CD4-positive, alpha-beta T cell (primary cell): ENCODE measurements at regions not wholly inside any gene's neighbourhood (a gene's known extent, or its start where the extent isn't known, plus 50 kb on each side); places are given as distances from the start of the nearest gene placed in this dataset.

Experiments
- ATAC-seq: fragments of 200-7000 bp; cut with Tn5 transposase; one replicate; pipeline ENCODE4 v1.10.0; 2022; ENCODE audit warnings: mild to moderate bottlenecking; ENCODE audit not compliant: poor library complexity
- CTCF ChIA-PET: fragments of 350-600 bp; sonication (Branson Sonifier 250); formaldehyde crosslinking; loops from one replicate; lab custom pipeline; 2021; ENCODE audit warnings: antibody characterized with exemption, inconsistent platforms; lab: Charles Lee
- POLR2A ChIA-PET: fragments of 350-600 bp; sonication (Branson Sonifier 250); formaldehyde crosslinking; loops from one replicate; lab custom pipeline; 2021; ENCODE audit warnings: antibody characterized with exemption, inconsistent platforms; lab: Charles Lee
- DNase-seq, 14 experiments: peaks; one replicate each; pipeline ENCODE4 v3.0.0-alpha.2; 2013 to 2020; ENCODE audit warnings: mixed read lengths in 2 of 14
- H3K27ac ChIP-seq, 2 donors: one replicate each; pipeline versions ENCODE4 v1.5.1 to v1.7.0; 2013; ENCODE audit warnings: low read length in 2 of 2, low read depth in 1 of 2, mild to moderate bottlenecking in 1 of 2
- H3K27me3 ChIP-seq, 2 experiments: 1 replicate in 1 of 2; 2 replicates in 1 of 2; pipeline versions ENCODE4 v1.6.1 to v1.7.0; 2013; ENCODE audit warnings: low read length in 2 of 2, control low read depth in 1 of 2, mild to moderate bottlenecking in 1 of 2, moderate library complexity in 1 of 2; ENCODE audit not compliant: insufficient read depth in 2 of 2, control insufficient read depth in 1 of 2
- H3K36me3 ChIP-seq: one replicate; pipeline ENCODE4 v1.6.1; 2013; ENCODE audit warnings: low read length, control low read depth; ENCODE audit not compliant: insufficient read depth
- H3K4me1 ChIP-seq: one replicate; pipeline ENCODE4 v1.6.1; 2013; ENCODE audit warnings: low read length, control low read depth; ENCODE audit not compliant: insufficient read depth
- H3K4me3 ChIP-seq: one replicate; pipeline ENCODE4 v1.5.1; 2013; ENCODE audit warnings: mild to moderate bottlenecking, low read length, moderate library complexity
- H3K9me3 ChIP-seq, 2 experiments: 1 replicate in 1 of 2; 2 replicates in 1 of 2; pipeline versions ENCODE4 v1.6.1 to v1.7.0; 2013; ENCODE audit warnings: low read length in 2 of 2, mild to moderate bottlenecking in 2 of 2, control low read depth in 1 of 2, moderate library complexity in 1 of 2; ENCODE audit not compliant: control insufficient read depth in 1 of 2, insufficient read depth in 1 of 2
- H3K27ac Mint-ChIP-seq: one replicate; pipeline ENCODE4 v1.8.0; 2020; ENCODE audit warnings: mixed read lengths
- H3K27me3 Mint-ChIP-seq: one replicate; pipeline ENCODE4 v1.8.0; 2021; ENCODE audit warnings: mixed read lengths
- H3K36me3 Mint-ChIP-seq: one replicate; pipeline ENCODE4 v1.8.0; 2021; ENCODE audit warnings: low read depth, mixed read lengths
- H3K4me1 Mint-ChIP-seq: one replicate; pipeline ENCODE4 v1.8.0; 2021; ENCODE audit warnings: low read depth, mixed read lengths
- H3K4me3 Mint-ChIP-seq: one replicate; pipeline ENCODE4 v1.8.0; 2020; ENCODE audit warnings: mild to moderate bottlenecking, mixed read lengths
- H3K9me3 Mint-ChIP-seq: one replicate; pipeline ENCODE4 v1.8.0; 2020; ENCODE audit warnings: mixed read lengths
- intact Hi-C, 2 experiments: fragments of 100-400 bp; cut with DNase I in 1 of 2; cut with micrococcal nuclease in 1 of 2; formaldehyde crosslinking; loops; one replicate each; pipeline versions ENCODE4 v1.15.1 to v1.9.0; 2023 to 2025; cut with DNase I, micrococcal nuclease
- TF ChIP-seq, protein P1 (sequence below): fragments of 200-600 bp; IDR thresholded peaks from one replicate; pipeline ENCODE4 v1.8.0; 2022; ENCODE audit warnings: antibody characterized with exemption, mild to moderate bottlenecking

DNA sequence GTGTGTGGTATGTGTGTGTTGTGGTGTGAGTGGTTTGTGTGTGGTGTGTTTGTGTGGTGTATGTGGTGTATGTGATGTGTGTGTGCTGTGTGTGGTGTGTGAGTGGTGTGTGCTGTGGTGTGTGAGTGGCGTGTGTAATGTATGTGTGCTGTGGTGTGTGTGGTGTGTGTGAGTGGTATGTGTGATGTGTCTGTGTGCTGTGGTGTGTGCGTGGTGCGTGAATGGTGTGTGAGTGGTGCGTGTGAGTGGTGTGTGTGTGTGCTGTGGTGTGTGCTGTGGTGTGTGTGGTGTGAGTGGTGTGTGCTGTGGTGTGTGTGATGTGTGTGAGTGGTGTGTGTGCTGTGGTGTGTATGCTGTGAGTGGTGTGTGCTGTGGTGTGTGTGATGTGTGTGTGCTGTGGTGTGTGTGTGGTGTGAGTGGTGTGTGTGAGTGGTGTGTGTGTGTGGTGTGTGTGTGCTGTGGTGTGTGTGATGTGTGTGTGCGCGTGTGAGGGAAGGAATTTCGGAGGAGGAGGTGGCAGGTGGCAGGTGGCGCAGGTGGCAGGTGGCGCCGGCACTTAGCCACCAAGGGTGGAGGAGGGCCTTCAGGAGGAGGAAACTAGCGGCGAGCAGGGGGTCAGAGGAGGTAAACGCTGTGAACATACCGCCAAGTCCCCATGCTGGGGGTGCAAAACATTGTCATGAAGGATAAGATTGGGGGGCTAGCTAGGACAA, 191.8 kb downstream of the MELK start:
- no peak for ATAC-seq
- Mint-ChIP-seq H3K4me3 (no peak overlapping the region), H3K36me3 (no peaks in the 10 kb centered on the region), H3K27me3 (peaks cover 23% of the 10 kb centered on the region), H3K27ac (no peak overlapping the region), H3K4me1 (no peaks in the 10 kb centered on the region), H3K9me3 (no peaks in the 10 kb centered on the region)
- intact Hi-C loops, result loop anchor here in 1 of 2 experiments (5.0 to 10.0 kb wide), 8 partner anchors 360 to 1660 kb away; partner anchors contain the start of genes CREB3, GRHPR, POLR1E and RECK
- DNase-seq, result no peak
- Histone ChIP-seq H3K4me1 (peaks cover 17% of the 10 kb centered on the region), H3K27me3 (peaks cover 2 to 3% of the 10 kb centered on the region in 2 experiments), H3K36me3 (no peaks in the 10 kb centered on the region), H3K9me3 (no peaks in the 10 kb centered on the region), H3K4me3 (no peak overlapping the region), H3K27ac (no peak overlapping the region)
- TF ChIP-seq, protein P1, sequence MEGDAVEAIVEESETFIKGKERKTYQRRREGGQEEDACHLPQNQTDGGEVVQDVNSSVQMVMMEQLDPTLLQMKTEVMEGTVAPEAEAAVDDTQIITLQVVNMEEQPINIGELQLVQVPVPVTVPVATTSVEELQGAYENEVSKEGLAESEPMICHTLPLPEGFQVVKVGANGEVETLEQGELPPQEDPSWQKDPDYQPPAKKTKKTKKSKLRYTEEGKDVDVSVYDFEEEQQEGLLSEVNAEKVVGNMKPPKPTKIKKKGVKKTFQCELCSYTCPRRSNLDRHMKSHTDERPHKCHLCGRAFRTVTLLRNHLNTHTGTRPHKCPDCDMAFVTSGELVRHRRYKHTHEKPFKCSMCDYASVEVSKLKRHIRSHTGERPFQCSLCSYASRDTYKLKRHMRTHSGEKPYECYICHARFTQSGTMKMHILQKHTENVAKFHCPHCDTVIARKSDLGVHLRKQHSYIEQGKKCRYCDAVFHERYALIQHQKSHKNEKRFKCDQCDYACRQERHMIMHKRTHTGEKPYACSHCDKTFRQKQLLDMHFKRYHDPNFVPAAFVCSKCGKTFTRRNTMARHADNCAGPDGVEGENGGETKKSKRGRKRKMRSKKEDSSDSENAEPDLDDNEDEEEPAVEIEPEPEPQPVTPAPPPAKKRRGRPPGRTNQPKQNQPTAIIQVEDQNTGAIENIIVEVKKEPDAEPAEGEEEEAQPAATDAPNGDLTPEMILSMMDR, result no peak
- CTCF ChIA-PET, result no interaction called here
- POLR2A ChIA-PET, result interaction anchor here (1.3 to 1.6 kb wide), 2 partner anchors 355 to 506 kb away, joined by 4 to 6 read pairs; partner anchors contain the start of genes GNE and ZCCHC7

GRCh38 chr9:36765077-36765390, 192.3 kb downstream of the MELK start:
- Mint-ChIP-seq H3K36me3 (no peaks in the 10 kb centered on the region), H3K9me3 (no peaks in the 10 kb centered on the region), H3K4me1 (no peaks in the 10 kb centered on the region), H3K27ac (no peak overlapping the region), H3K27me3 (peaks cover 21% of the 10 kb centered on the region), H3K4me3 (no peak overlapping the region)
- H3K9me3 ChIP-seq, result no peaks in the 10 kb centered on the region
- TF ChIP-seq, protein P1, result no peak
- DNase-seq (no peak), ATAC-seq (no peak)
- CTCF ChIA-PET, result no interaction called here
- no peak overlapping the region for H3K27ac ChIP-seq
- POLR2A ChIA-PET, result interaction anchor here (1.3 to 1.6 kb wide), 2 partner anchors 355 to 506 kb away, joined by 4 to 6 read pairs; partner anchors contain the start of genes GNE and ZCCHC7
- no peak overlapping the region for H3K4me3 ChIP-seq
- H3K36me3 ChIP-seq, result no peaks in the 10 kb centered on the region
- peaks cover 17% of the 10 kb centered on the region for H3K4me1 ChIP-seq
- H3K27me3 ChIP-seq, result peaks cover 2 to 3% of the 10 kb centered on the region in 2 experiments
- intact Hi-C loops, result loop anchor here in 1 of 2 experiments (5.0 to 10.0 kb wide), 8 partner anchors 360 to 1660 kb away; partner anchors contain the start of genes CREB3, GRHPR, POLR1E and RECK

GRCh38 chr9:36765468-36766341, 193.0 kb downstream of the MELK start:
- H3K4me3 ChIP-seq, result peak overlapping the region; percentile 63
- no peaks in the 10 kb centered on the region for H3K9me3 Mint-ChIP-seq
- H3K36me3 ChIP-seq, result no peaks in the 10 kb centered on the region
- H3K27ac Mint-ChIP-seq, result no peak overlapping the region
- no peaks in the 10 kb centered on the region for H3K9me3 ChIP-seq
- peak overlapping the region in 1 of 2 donors; percentile 40 for H3K27ac ChIP-seq
- H3K4me3 Mint-ChIP-seq, result no peak overlapping the region
- CTCF ChIA-PET, result interaction anchor here (0.9 kb wide), 1 partner anchor 37 kb away, joined by 3 read pairs; no protein-coding TSS in a partner anchor
- intact Hi-C loops, result loop anchor here in 1 of 2 experiments (5.0 to 10.0 kb wide), 8 partner anchors 359 to 1661 kb away; partner anchors contain the start of genes CREB3, GRHPR, POLR1E and RECK
- peak; percentile 77 to 95 (median 90) for DNase-seq
- H3K27me3 ChIP-seq, result peaks cover 2 to 3% of the 10 kb centered on the region in 2 experiments
- POLR2A ChIA-PET, result interaction anchor here (0.6 to 1.6 kb wide), 6 partner anchors 23 to 826 kb away, joined by 3 to 6 read pairs (median 4); partner anchors contain the start of genes GNE, RNF38, TOMM5 and ZCCHC7
- peak; percentile 99 for ATAC-seq
- peaks cover 17% of the 10 kb centered on the region for H3K4me1 ChIP-seq
- no peaks in the 10 kb centered on the region for H3K4me1 Mint-ChIP-seq
- no peaks in the 10 kb centered on the region for H3K36me3 Mint-ChIP-seq
- H3K27me3 Mint-ChIP-seq, result peaks cover 16% of the 10 kb centered on the region
- TF ChIP-seq, protein P1, result no peak
